Stimulated activated naive CD4-positive, alpha-beta T cell treated with Interleukin-2 at 50 U/mL for 16 hours (primary cell): ENCODE measurements at regions not wholly inside any gene's neighbourhood (a gene's known extent, or its start where the extent isn't known, plus 50 kb on each side); places are given as distances from the start of the nearest gene placed in this dataset.
"Not testable (repeated sequence)": the region's sequence is repeated elsewhere in the genome, so short reads cannot be mapped to it uniquely, and the experiment has no call there.

Experiments
- DNase-seq: peaks from one replicate; lab custom pipeline; 2025; lab: John Stamatoyannopoulos, UW

GRCh38 chr12:114501474-114501807 lies 95.5 kb upstream of the TBX5 start:
- no peak for DNase-seq

- no peak for DNase-seq
Measured at GRCh38 chr12:114500775-114501473, 95.0 kb upstream of the TBX5 start.

- no peak for DNase-seq
Measured at GRCh38 chr12:114500131-114500530, 94.2 kb upstream of the TBX5 start.

GRCh38 chr12:114499338-114499737 lies 93.4 kb upstream of the TBX5 start:
- DNase-seq: no peak

GRCh38 chr12:114491916-114492315 lies 86.0 kb upstream of the TBX5 start:
- DNase-seq: no peak

GRCh38 chr12:114484822-114485459 lies 79.0 kb upstream of the TBX5 start:
- not testable (repeated sequence) for DNase-seq

- DNase-seq: no peak
Measured at GRCh38 chr12:114483996-114484395, 78.1 kb upstream of the TBX5 start.

- DNase-seq: no peak
Measured at GRCh38 chr12:114481200-114481535, 75.2 kb upstream of the TBX5 start.

GRCh38 chr12:114480337-114481199 lies 74.6 kb upstream of the TBX5 start:
- no peak for DNase-seq

GRCh38 chr12:114479831-114480230 lies 73.9 kb upstream of the TBX5 start:
- no peak for DNase-seq

GRCh38 chr12:114478865-114479264 lies 72.9 kb upstream of the TBX5 start:
- DNase-seq: no peak

GRCh38 chr12:114477989-114478395 lies 72.0 kb upstream of the TBX5 start:
- no peak for DNase-seq

GRCh38 chr12:114476159-114476558 lies 70.2 kb upstream of the TBX5 start:
- no peak for DNase-seq

- DNase-seq: no peak
Measured at GRCh38 chr12:114473717-114474116, 67.8 kb upstream of the TBX5 start.

- DNase-seq: no peak
Measured at GRCh38 chr12:114473018-114473417, 67.1 kb upstream of the TBX5 start.

GRCh38 chr12:114457620-114458019 lies 51.7 kb upstream of the TBX5 start:
- DNase-seq: no peak
